ENCODE measurements at regions not wholly inside any gene's neighbourhood (a gene's known extent, or its start where the extent isn't known, plus 50 kb on each side); places are given as distances from the start of the nearest gene placed in this dataset.

GRCh38 chr2:239905884-239906654 lies 119.1 kb downstream of the NDUFA10 start:
- DNase-seq, result no peak

- no peak for DNase-seq
These were observed 119.8 kb downstream of the NDUFA10 start for GRCh38 chr2:239905306-239905705.

- no peak for DNase-seq
These were observed 120.6 kb downstream of the NDUFA10 start for GRCh38 chr2:239904496-239904895.

- DNase-seq, result no peak
These were observed 121.3 kb downstream of the NDUFA10 start for GRCh38 chr2:239903803-239904202.

GRCh38 chr2:239903210-239903609 lies 121.9 kb downstream of the NDUFA10 start:
- no peak for DNase-seq

GRCh38 chr2:239902749-239903201 lies 122.4 kb downstream of the NDUFA10 start:
- DNase-seq, result no peak

- DNase-seq, result no peak
These were observed 126.7 kb downstream of the NDUFA10 start for GRCh38 chr2:239898292-239898925.

- no peak for DNase-seq
These were observed 127.4 kb downstream of the NDUFA10 start for GRCh38 chr2:239897596-239898235.

GRCh38 chr2:239896075-239896474 lies 129.1 kb downstream of the NDUFA10 start:
- DNase-seq, result no peak

GRCh38 chr2:239895669-239896068 lies 129.5 kb downstream of the NDUFA10 start:
- no peak for DNase-seq

- DNase-seq, result no peak
These were observed 130.0 kb downstream of the NDUFA10 start for GRCh38 chr2:239895116-239895515.

- no peak for DNase-seq
These were observed 130.9 kb downstream of the NDUFA10 start for GRCh38 chr2:239894276-239894675.

GRCh38 chr2:239893236-239893515 lies 132.0 kb downstream of the NDUFA10 start:
- DNase-seq, result no peak

- DNase-seq, result no peak
These were observed 132.5 kb downstream of the NDUFA10 start for GRCh38 chr2:239892441-239893235.

GRCh38 chr2:239891698-239892097 lies 133.4 kb downstream of the NDUFA10 start:
- no peak for DNase-seq

- no peak for DNase-seq
These were observed 134.9 kb downstream of the NDUFA10 start for GRCh38 chr2:239890206-239890746.

GRCh38 chr2:239889641-239890121 lies 135.5 kb downstream of the NDUFA10 start:
- DNase-seq, result no peak

GRCh38 chr2:239887604-239888003 lies 137.5 kb downstream of the NDUFA10 start:
- DNase-seq, result no peak

GRCh38 chr2:239886781-239887180 lies 138.4 kb downstream of the NDUFA10 start:
- DNase-seq, result no peak

- no peak for DNase-seq
These were observed 140.3 kb downstream of the NDUFA10 start for GRCh38 chr2:239884875-239885274.

GRCh38 chr2:239884051-239884405 lies 141.1 kb downstream of the NDUFA10 start:
- no peak for DNase-seq

- no peak for DNase-seq
These were observed 141.7 kb downstream of the NDUFA10 start for GRCh38 chr2:239883326-239884050.

Data from activated T-cell treated with anti-CD3 and anti-CD28 coated beads, Interleukin-2, amount 50 U/mL, for 1 hour (primary cell).